IPS DF 6.9 (cell line): ENCODE measurements at regions not wholly inside any gene's neighbourhood (a gene's known extent, or its start where the extent isn't known, plus 50 kb on each side); places are given as distances from the start of the nearest gene placed in this dataset.

Experiments
- DNase-seq: peaks from one replicate; pipeline ENCODE4 v3.0.0-alpha.2; 2013; ENCODE audit warnings: low read depth, low spot score
- H3K27ac ChIP-seq: one replicate; pipeline ENCODE4 v1.5.1; 2013; ENCODE audit warnings: low read length, control low read depth
- H3K27me3 ChIP-seq: 2 replicates; pipeline ENCODE4 v1.6.1; 2013; ENCODE audit warnings: mild to moderate bottlenecking, low read length; ENCODE audit not compliant: control insufficient read depth, insufficient read depth
- H3K36me3 ChIP-seq: 2 replicates; pipeline ENCODE4 v1.6.1; 2013; ENCODE audit warnings: low read length; ENCODE audit not compliant: control insufficient read depth, insufficient read depth
- H3K4me1 ChIP-seq: 2 replicates; pipeline ENCODE4 v1.6.1; 2013; ENCODE audit warnings: low read length; ENCODE audit not compliant: control insufficient read depth, insufficient read depth
- H3K4me3 ChIP-seq: 2 replicates; pipeline ENCODE4 v1.5.1; 2013; ENCODE audit warnings: mild to moderate bottlenecking, low read length
- H3K9me3 ChIP-seq: 2 replicates; pipeline ENCODE4 v1.6.1; 2013; ENCODE audit warnings: low read length, inconsistent platforms; ENCODE audit not compliant: control insufficient read depth, insufficient read depth
- WGBS: extraction: QIAGEN DNeasy Blood & Tissue Kit; methylation state at CpG from one replicate; pipeline ENCODE4 v1.1.7; 2013; ENCODE audit warnings: mixed read lengths, missing lambda C conversion rate; ENCODE audit not compliant: insufficient read length, insufficient coverage; 5-methylcytosine and 5-hydroxymethylcytosine counted together

- DNase-seq, result no peak
- Histone ChIP-seq H3K4me1 (peaks cover 1% of the 10 kb centered on the region; the same call in 1 of the 2 replicates), H3K9me3 (no peaks in the 10 kb centered on the region), H3K4me3 (no peak overlapping the region), H3K27me3 (no peaks in the 10 kb centered on the region), H3K27ac (no peak overlapping the region), H3K36me3 (no peaks in the 10 kb centered on the region)
- no CpG with 5 or more reads among the region's 2 CpGs for WGBS
Observed at GRCh38 chr5:107247427-107247826, 423.3 kb downstream of the EFNA5 start.

GRCh38 chr5:107243220-107243579 lies 427.5 kb downstream of the EFNA5 start:
- Histone ChIP-seq H3K27ac (no peak overlapping the region), H3K4me3 (no peak overlapping the region), H3K36me3 (no peaks in the 10 kb centered on the region), H3K9me3 (no peaks in the 10 kb centered on the region), H3K27me3 (no peaks in the 10 kb centered on the region), H3K4me1 (peaks cover 3% of the 10 kb centered on the region; the same call in 1 of the 2 replicates)
- no peak for DNase-seq
- no CpG with 5 or more reads among the region's 3 CpGs for WGBS

DNA sequence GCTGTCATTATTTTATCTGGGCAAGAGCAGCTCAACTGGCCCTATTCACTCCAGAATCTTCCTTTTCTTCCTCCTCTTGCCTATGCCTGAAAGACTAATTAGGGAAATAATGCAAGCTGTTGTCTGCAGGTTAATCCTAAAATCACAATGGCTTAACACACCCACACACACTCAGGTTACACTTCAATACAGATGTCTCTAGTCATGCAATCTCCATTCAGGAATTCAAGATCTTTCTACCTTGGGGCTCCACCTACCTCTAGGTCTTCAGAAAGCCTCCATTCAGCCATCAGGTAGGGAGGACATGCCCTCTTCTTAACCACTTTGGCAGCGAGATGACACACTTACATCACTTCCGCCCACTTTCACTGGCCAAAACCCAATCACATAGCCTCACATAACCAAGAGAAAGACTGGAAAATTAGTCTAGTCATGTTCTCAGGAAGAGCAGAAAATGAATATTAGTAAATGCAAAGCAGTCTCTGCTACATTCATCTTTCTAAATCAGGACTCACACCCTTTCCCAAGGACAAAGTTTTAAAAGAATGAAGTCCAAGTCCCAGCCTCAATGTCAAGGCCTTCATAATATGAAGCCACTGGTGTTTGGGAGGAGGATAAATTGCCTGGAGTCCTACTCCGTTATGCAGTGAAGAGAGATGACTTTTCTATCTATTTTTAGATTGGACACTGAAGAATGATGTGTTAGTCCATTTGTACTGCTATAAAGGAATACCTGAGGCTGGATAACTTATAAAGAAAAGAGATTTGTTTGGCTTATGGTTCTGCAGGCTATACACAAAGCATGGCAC lies 428.1 kb downstream of the EFNA5 start:
- no peak overlapping the region for H3K4me3 ChIP-seq
- no CpG with 5 or more reads among the region's 3 CpGs for WGBS
- H3K36me3 ChIP-seq, result no peaks in the 10 kb centered on the region
- DNase-seq, result no peak
- no peaks in the 10 kb centered on the region for H3K27me3 ChIP-seq
- no peak overlapping the region for H3K27ac ChIP-seq
- H3K4me1 ChIP-seq, result peaks cover 3% of the 10 kb centered on the region; the same call in 1 of the 2 replicates
- no peaks in the 10 kb centered on the region for H3K9me3 ChIP-seq

GRCh38 chr5:107241841-107242240 lies 428.9 kb downstream of the EFNA5 start:
- H3K27ac ChIP-seq, result no peak overlapping the region
- no peak for DNase-seq
- H3K4me3 ChIP-seq, result no peak overlapping the region
- H3K27me3 ChIP-seq, result no peaks in the 10 kb centered on the region
- no peaks in the 10 kb centered on the region for H3K9me3 ChIP-seq
- no CpG with 5 or more reads among the region's 1 CpG for WGBS
- peaks cover 3% of the 10 kb centered on the region; the same call in 1 of the 2 replicates for H3K4me1 ChIP-seq
- no peaks in the 10 kb centered on the region for H3K36me3 ChIP-seq

GRCh38 chr5:107235167-107235566 lies 435.6 kb downstream of the EFNA5 start:
- no peaks in the 10 kb centered on the region for H3K36me3 ChIP-seq
- no peaks in the 10 kb centered on the region for H3K4me1 ChIP-seq
- H3K4me3 ChIP-seq, result no peak overlapping the region
- no peak overlapping the region for H3K27ac ChIP-seq
- no peaks in the 10 kb centered on the region for H3K9me3 ChIP-seq
- no CpG with 5 or more reads among the region's 6 CpGs for WGBS
- H3K27me3 ChIP-seq, result no peaks in the 10 kb centered on the region
- no peak for DNase-seq

GRCh38 chr5:107232788-107233187 lies 437.9 kb downstream of the EFNA5 start:
- H3K4me1 ChIP-seq, result no peaks in the 10 kb centered on the region
- no peaks in the 10 kb centered on the region for H3K36me3 ChIP-seq
- DNase-seq, result no peak
- H3K9me3 ChIP-seq, result no peaks in the 10 kb centered on the region
- no peak overlapping the region for H3K27ac ChIP-seq
- no peaks in the 10 kb centered on the region for H3K27me3 ChIP-seq
- no peak overlapping the region for H3K4me3 ChIP-seq
- no CpG with 5 or more reads among the region's 4 CpGs for WGBS

DNA sequence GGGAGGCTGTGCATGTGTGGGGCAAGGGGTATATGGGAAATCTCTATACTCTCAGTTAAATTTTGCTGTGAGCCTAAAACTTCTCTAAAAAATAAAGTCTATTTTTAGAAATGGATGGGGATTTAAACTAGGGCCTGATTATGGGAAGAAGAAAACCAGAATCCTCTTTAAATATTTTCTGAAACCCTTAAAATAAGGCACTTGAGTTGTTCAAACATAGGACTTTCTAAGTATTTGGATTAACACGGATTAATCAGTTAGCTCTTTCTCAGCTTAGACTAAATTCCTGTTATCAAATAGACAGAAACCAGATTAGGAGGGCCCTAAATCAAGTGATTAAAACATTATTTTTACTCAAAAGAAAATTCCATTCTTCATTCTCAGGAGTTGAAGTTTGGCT lies 438.4 kb downstream of the EFNA5 start:
- H3K27ac ChIP-seq, result no peak overlapping the region
- H3K9me3 ChIP-seq, result no peaks in the 10 kb centered on the region
- no peak for DNase-seq
- no CpG with 5 or more reads among the region's 1 CpG for WGBS
- no peaks in the 10 kb centered on the region for H3K27me3 ChIP-seq
- no peaks in the 10 kb centered on the region for H3K4me1 ChIP-seq
- no peaks in the 10 kb centered on the region for H3K36me3 ChIP-seq
- H3K4me3 ChIP-seq, result no peak overlapping the region

- WGBS, result no CpG with 5 or more reads among the region's 1 CpG
- no peaks in the 10 kb centered on the region for H3K9me3 ChIP-seq
- H3K27ac ChIP-seq, result no peak overlapping the region
- no peaks in the 10 kb centered on the region for H3K4me1 ChIP-seq
- H3K27me3 ChIP-seq, result no peaks in the 10 kb centered on the region
- DNase-seq, result no peak
- no peaks in the 10 kb centered on the region for H3K36me3 ChIP-seq
- H3K4me3 ChIP-seq, result no peak overlapping the region
Observed at GRCh38 chr5:107231191-107231590, 439.5 kb downstream of the EFNA5 start.

DNA sequence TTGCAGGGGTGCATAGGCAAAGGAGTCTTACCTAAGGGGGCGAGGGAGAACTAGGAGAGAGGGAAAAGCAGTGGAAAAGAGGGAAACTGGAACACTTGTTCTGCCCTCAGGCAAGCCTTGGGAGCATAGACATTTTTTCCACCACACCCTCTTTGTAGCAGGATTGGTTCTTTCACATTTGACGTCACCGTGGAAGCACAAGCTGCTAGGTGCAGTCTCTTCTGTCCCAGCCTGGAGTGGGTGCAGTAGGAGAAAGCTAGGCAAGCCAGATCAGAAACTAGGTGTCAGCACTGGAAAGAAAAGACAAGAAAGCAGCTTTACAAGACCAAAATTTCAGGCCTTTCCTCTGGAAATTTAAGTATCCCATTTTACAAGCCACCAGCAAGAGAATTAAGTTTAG lies 440.4 kb downstream of the EFNA5 start:
- DNase-seq, result no peak
- H3K4me1 ChIP-seq, result no peaks in the 10 kb centered on the region
- WGBS, result no CpG with 5 or more reads among the region's 3 CpGs
- no peak overlapping the region for H3K4me3 ChIP-seq
- H3K9me3 ChIP-seq, result no peaks in the 10 kb centered on the region
- no peaks in the 10 kb centered on the region for H3K36me3 ChIP-seq
- no peaks in the 10 kb centered on the region for H3K27me3 ChIP-seq
- no peak overlapping the region for H3K27ac ChIP-seq

GRCh38 chr5:107228226-107228625 lies 442.5 kb downstream of the EFNA5 start:
- Histone ChIP-seq H3K27me3 (no peaks in the 10 kb centered on the region), H3K9me3 (no peaks in the 10 kb centered on the region), H3K4me1 (no peaks in the 10 kb centered on the region), H3K4me3 (no peak overlapping the region), H3K27ac (no peak overlapping the region), H3K36me3 (no peaks in the 10 kb centered on the region)
- no CpG with 5 or more reads among the region's 2 CpGs for WGBS
- DNase-seq, result no peak

DNA sequence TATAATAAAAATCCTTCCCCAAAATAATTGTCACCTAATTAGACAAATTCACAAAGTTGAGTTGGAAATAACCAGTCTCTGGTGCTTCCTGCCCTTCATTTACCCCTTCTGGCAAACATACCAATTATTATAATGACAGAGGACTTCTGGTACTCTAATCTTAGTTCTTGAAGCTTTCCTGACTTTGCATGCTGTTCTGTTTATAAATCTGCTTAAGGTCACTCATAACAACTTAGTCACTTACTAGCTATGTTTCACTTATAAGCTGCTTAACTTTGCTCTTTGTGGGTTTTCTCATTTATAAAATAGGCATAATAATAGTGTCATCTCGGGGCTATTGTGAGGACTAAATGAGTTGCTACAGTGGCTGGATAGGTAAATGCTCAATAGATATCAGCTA lies 446.5 kb downstream of the EFNA5 start:
- H3K27ac ChIP-seq, result no peak overlapping the region
- no CpG with 5 or more reads among the region's 1 CpG for whole genome bisulfite sequencing
- no peaks in the 10 kb centered on the region for H3K36me3 ChIP-seq
- no peaks in the 10 kb centered on the region for H3K4me1 ChIP-seq
- no peak overlapping the region for H3K4me3 ChIP-seq
- H3K27me3 ChIP-seq, result no peaks in the 10 kb centered on the region
- DNase-seq, result no peak
- no peaks in the 10 kb centered on the region for H3K9me3 ChIP-seq
